Kidney (tissue), 13 donors: ENCODE measurements at regions not wholly inside any gene's neighbourhood (a gene's known extent, or its start where the extent isn't known, plus 50 kb on each side); places are given as distances from the start of the nearest gene placed in this dataset.

Experiments used
- DNase-seq, 5 donors: peaks; one replicate each; pipeline ENCODE4 v3.0.0-alpha.2; 2013 to 2020
- FAIRE-seq: peaks from 2 replicates; lab custom pipeline; 2012; peaks lifted over from hg19 to GRCh38; lab: Jason Lieb, UNC
- H3K27ac ChIP-seq, 2 donors: one replicate each; pipeline ENCODE4 v1.7.0; 2013; ENCODE audit warnings: low read depth in 2 of 2, low read length in 2 of 2, inconsistent platforms in 1 of 2
- H3K27me3 ChIP-seq: one replicate; pipeline ENCODE4 v1.7.1; 2013; ENCODE audit warnings: low read length, inconsistent platforms; ENCODE audit not compliant: control insufficient read depth, insufficient read depth
- H3K36me3 ChIP-seq, 3 donors: one replicate each; pipeline versions ENCODE4 v1.7.0 to v1.7.1; 2013; ENCODE audit warnings: low read length in 3 of 3, control low read depth in 1 of 3, inconsistent platforms in 1 of 3; ENCODE audit not compliant: insufficient read depth in 3 of 3, control insufficient read depth in 2 of 3
- H3K4me1 ChIP-seq, 3 donors: one replicate each; pipeline versions ENCODE4 v1.7.0 to v1.7.1; 2013; ENCODE audit warnings: low read length in 3 of 3, inconsistent platforms in 1 of 3, low read depth in 1 of 3; ENCODE audit not compliant: control insufficient read depth in 2 of 3, insufficient read depth in 2 of 3
- H3K4me3 ChIP-seq, 3 donors: one replicate each; pipeline versions ENCODE4 v1.7.0 to v1.8.1; 2013; ENCODE audit warnings: low read length in 3 of 3, control low read depth in 1 of 3, inconsistent platforms in 1 of 3
- H3K9ac ChIP-seq, 3 donors: one replicate each; pipeline versions ENCODE4 v1.7.0 to v1.7.1; 2013; ENCODE audit warnings: low read length in 3 of 3, control low read depth in 1 of 3, inconsistent platforms in 1 of 3
- H3K9me3 ChIP-seq, 3 donors: one replicate each; pipeline versions ENCODE4 v1.7.0 to v1.7.1; 2013; ENCODE audit warnings: low read length in 3 of 3, control low read depth in 1 of 3, inconsistent platforms in 1 of 3; ENCODE audit not compliant: control insufficient read depth in 2 of 3, insufficient read depth in 1 of 3
- CTCF ChIP-seq: IDR thresholded peaks from 3 replicates; pipeline ENCODE4 v1.5.1; 2012; ENCODE audit warnings: mild to moderate bottlenecking, moderate library complexity, borderline replicate concordance; ENCODE audit not compliant: insufficient read depth; ENCODE audit errors: extremely low read depth
- intact Hi-C: fragments of 100-400 bp; cut with DNase I; formaldehyde crosslinking; loops from one replicate; pipeline ENCODE4 v1.11.1; 2022
- donor health status: control.
- donor health status: control.
- donor health status: control.
- donor health status: control.
- donor health status: control.
- donor health status: DM: yes; HTN: yes; CAD: no.
- donor health status: Normal renal cell carcinoma (clear cell type).

GRCh38 chr2:113812204-113812603, 55.8 kb upstream of the SLC35F5 start:
- no peak for DNase-seq
- Histone ChIP-seq H3K36me3 (no peaks in the 10 kb centered on the region), H3K4me3 (no peak overlapping the region), H3K27ac (no peak overlapping the region), H3K27me3 (no peaks in the 10 kb centered on the region), H3K9ac (no peak overlapping the region), H3K4me1 (no peaks in the 10 kb centered on the region), H3K9me3 (no peaks in the 10 kb centered on the region)
- TF ChIP-seq CTCF, result no peak
- no peak for FAIRE-seq
- intact Hi-C loops, result no loop called here

GRCh38 chr2:113809076-113809736, 52.8 kb upstream of the SLC35F5 start:
- Histone ChIP-seq H3K36me3 (no peaks in the 10 kb centered on the region), H3K27me3 (no peaks in the 10 kb centered on the region), H3K9me3 (no peaks in the 10 kb centered on the region), H3K9ac (no peak overlapping the region), H3K4me3 (no peak overlapping the region), H3K27ac (no peak overlapping the region), H3K4me1 (no peaks in the 10 kb centered on the region)
- no peak for DNase-seq
- intact Hi-C loops, result no loop called here
- no peak for TF ChIP-seq CTCF
- FAIRE-seq, result no peak

- Histone ChIP-seq H3K27me3 (no peaks in the 10 kb centered on the region), H3K36me3 (no peaks in the 10 kb centered on the region), H3K27ac (no peak overlapping the region), H3K9ac (no peak overlapping the region), H3K4me1 (no peaks in the 10 kb centered on the region), H3K4me3 (no peak overlapping the region), H3K9me3 (no peaks in the 10 kb centered on the region)
- FAIRE-seq (no peak), DNase-seq (no peak)
- TF ChIP-seq CTCF, result no peak
- intact Hi-C loops, result no loop called here
Observed at GRCh38 chr2:113807721-113808120, 51.3 kb upstream of the SLC35F5 start.
